Kidney (tissue), 13 donors: ENCODE measurements at regions not wholly inside any gene's neighbourhood (a gene's known extent, or its start where the extent isn't known, plus 50 kb on each side); places are given as distances from the start of the nearest gene placed in this dataset.

Experiments used
- DNase-seq, 5 donors: peaks; one replicate each; pipeline ENCODE4 v3.0.0-alpha.2; 2013 to 2020
- FAIRE-seq: peaks from 2 replicates; lab custom pipeline; 2012; peaks lifted over from hg19 to GRCh38; lab: Jason Lieb, UNC
- H3K27ac ChIP-seq, 2 donors: one replicate each; pipeline ENCODE4 v1.7.0; 2013; ENCODE audit warnings: low read depth in 2 of 2, low read length in 2 of 2, inconsistent platforms in 1 of 2
- H3K27me3 ChIP-seq: one replicate; pipeline ENCODE4 v1.7.1; 2013; ENCODE audit warnings: low read length, inconsistent platforms; ENCODE audit not compliant: control insufficient read depth, insufficient read depth
- H3K36me3 ChIP-seq, 3 donors: one replicate each; pipeline versions ENCODE4 v1.7.0 to v1.7.1; 2013; ENCODE audit warnings: low read length in 3 of 3, control low read depth in 1 of 3, inconsistent platforms in 1 of 3; ENCODE audit not compliant: insufficient read depth in 3 of 3, control insufficient read depth in 2 of 3
- H3K4me1 ChIP-seq, 3 donors: one replicate each; pipeline versions ENCODE4 v1.7.0 to v1.7.1; 2013; ENCODE audit warnings: low read length in 3 of 3, inconsistent platforms in 1 of 3, low read depth in 1 of 3; ENCODE audit not compliant: control insufficient read depth in 2 of 3, insufficient read depth in 2 of 3
- H3K4me3 ChIP-seq, 3 donors: one replicate each; pipeline versions ENCODE4 v1.7.0 to v1.8.1; 2013; ENCODE audit warnings: low read length in 3 of 3, control low read depth in 1 of 3, inconsistent platforms in 1 of 3
- H3K9ac ChIP-seq, 3 donors: one replicate each; pipeline versions ENCODE4 v1.7.0 to v1.7.1; 2013; ENCODE audit warnings: low read length in 3 of 3, control low read depth in 1 of 3, inconsistent platforms in 1 of 3
- H3K9me3 ChIP-seq, 3 donors: one replicate each; pipeline versions ENCODE4 v1.7.0 to v1.7.1; 2013; ENCODE audit warnings: low read length in 3 of 3, control low read depth in 1 of 3, inconsistent platforms in 1 of 3; ENCODE audit not compliant: control insufficient read depth in 2 of 3, insufficient read depth in 1 of 3
- intact Hi-C: fragments of 100-400 bp; cut with DNase I; formaldehyde crosslinking; loops from one replicate; pipeline ENCODE4 v1.11.1; 2022
- TF ChIP-seq, protein P1 (sequence below): IDR thresholded peaks from 3 replicates; pipeline ENCODE4 v1.5.1; 2012; ENCODE audit warnings: mild to moderate bottlenecking, moderate library complexity, borderline replicate concordance; ENCODE audit not compliant: insufficient read depth; ENCODE audit errors: extremely low read depth
- donor health status: control.
- donor health status: control.
- donor health status: control.
- donor health status: control.
- donor health status: control.
- donor health status: DM: yes; HTN: yes; CAD: no.
- donor health status: Normal renal cell carcinoma (clear cell type).

DNA sequence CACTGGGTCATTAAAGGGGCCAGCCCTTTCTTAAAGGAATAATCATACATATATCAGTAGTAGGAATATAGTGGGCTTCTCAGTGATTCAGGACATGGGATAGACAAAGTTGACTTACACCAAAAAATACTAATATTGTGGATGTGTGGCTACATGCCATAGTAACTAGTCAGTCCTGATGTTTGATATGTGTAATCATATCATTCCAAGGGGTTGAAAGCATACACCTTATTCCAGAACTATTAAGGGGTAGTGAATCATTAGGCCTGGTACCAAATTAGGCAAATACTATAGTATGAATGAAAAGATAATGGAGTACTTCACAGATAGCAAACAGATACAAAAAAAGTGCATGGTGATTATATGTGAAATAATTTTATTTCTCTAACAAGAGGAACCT is 814.9 kb upstream of the NRXN1 start:
- TF ChIP-seq, protein P1, sequence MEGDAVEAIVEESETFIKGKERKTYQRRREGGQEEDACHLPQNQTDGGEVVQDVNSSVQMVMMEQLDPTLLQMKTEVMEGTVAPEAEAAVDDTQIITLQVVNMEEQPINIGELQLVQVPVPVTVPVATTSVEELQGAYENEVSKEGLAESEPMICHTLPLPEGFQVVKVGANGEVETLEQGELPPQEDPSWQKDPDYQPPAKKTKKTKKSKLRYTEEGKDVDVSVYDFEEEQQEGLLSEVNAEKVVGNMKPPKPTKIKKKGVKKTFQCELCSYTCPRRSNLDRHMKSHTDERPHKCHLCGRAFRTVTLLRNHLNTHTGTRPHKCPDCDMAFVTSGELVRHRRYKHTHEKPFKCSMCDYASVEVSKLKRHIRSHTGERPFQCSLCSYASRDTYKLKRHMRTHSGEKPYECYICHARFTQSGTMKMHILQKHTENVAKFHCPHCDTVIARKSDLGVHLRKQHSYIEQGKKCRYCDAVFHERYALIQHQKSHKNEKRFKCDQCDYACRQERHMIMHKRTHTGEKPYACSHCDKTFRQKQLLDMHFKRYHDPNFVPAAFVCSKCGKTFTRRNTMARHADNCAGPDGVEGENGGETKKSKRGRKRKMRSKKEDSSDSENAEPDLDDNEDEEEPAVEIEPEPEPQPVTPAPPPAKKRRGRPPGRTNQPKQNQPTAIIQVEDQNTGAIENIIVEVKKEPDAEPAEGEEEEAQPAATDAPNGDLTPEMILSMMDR, result no peak
- intact Hi-C loops, result no loop called here
- H3K27me3 ChIP-seq, result no peaks in the 10 kb centered on the region
- no peak for DNase-seq
- peaks cover 0 to 2% (median 0%) of the 10 kb centered on the region in 3 donors for H3K9me3 ChIP-seq
- FAIRE-seq, result no peak
- no peaks in the 10 kb centered on the region for H3K36me3 ChIP-seq
- no peaks in the 10 kb centered on the region for H3K4me1 ChIP-seq
- H3K27ac ChIP-seq, result no peak overlapping the region
- no peak overlapping the region for H3K4me3 ChIP-seq
- H3K9ac ChIP-seq, result no peak overlapping the region

DNA sequence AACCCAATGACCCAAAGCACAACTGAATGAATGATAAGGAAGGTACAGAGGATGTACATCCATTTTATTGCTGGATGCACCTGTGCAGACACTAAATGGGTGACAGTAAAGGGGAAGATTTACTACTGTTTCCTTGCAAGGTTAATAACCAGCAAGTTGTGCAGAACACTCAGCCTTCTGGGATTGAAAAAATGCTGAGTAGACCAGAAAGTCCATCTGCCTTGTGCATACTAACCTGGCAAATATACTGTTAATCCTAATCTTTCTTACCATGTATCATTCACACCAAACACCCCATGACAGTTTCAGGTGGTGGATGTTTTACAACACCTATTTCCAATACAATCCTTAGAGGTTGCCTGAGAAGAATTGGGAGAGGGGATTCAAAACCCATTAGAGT is 814.1 kb upstream of the NRXN1 start:
- peaks cover 0 to 2% (median 0%) of the 10 kb centered on the region in 3 donors for H3K9me3 ChIP-seq
- no peaks in the 10 kb centered on the region for H3K4me1 ChIP-seq
- TF ChIP-seq, protein P1, result no peak
- no peaks in the 10 kb centered on the region for H3K27me3 ChIP-seq
- H3K9ac ChIP-seq, result no peak overlapping the region
- no peak overlapping the region for H3K27ac ChIP-seq
- no peak overlapping the region for H3K4me3 ChIP-seq
- DNase-seq (no peak), FAIRE-seq (no peak)
- no peaks in the 10 kb centered on the region for H3K36me3 ChIP-seq
- intact Hi-C loops, result no loop called here

DNA sequence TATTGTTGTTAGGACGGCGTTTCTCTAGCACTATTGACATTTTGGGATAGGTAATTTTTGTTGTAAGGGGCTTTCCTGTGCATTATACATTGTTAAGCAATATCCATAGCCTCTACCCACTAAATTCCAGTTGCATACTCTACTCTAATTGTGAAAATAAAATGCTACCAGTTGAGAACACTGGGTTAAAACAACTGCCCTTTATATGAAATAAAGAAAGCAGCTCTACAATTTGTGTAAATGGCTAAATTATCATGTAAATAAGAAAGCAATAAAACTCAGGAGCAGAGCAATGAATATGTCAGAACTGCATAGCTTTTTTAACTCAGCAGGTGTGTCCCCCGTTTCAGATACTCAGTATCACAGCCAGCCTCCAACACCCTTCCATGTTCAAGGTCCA is 812.7 kb upstream of the NRXN1 start:
- Histone ChIP-seq H3K27ac (no peak overlapping the region), H3K4me3 (no peak overlapping the region), H3K9ac (no peak overlapping the region), H3K9me3 (no peaks in the 10 kb centered on the region), H3K4me1 (no peaks in the 10 kb centered on the region), H3K36me3 (no peaks in the 10 kb centered on the region), H3K27me3 (no peaks in the 10 kb centered on the region)
- intact Hi-C loops, result no loop called here
- TF ChIP-seq, protein P1, result no peak
- FAIRE-seq (no peak), DNase-seq (no peak)

DNA sequence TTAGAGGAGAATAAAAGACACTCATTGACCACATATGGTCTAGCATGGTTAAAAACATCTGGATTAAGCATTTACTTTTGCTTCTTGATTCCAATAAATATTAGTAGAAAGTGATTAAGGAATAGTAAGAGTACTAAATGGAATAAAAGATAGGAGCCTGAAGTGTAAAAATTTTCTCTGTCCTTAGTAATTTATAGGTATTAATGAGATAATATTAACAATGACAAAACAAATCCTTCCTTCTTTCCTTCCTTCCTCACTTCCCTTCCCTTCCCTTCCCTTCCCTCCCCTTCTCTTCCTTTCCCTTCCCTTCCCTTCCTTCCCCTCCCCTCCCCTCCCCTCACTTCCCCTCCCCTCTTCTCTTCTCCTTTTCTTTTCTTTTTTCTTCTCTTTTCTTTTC is 797.5 kb upstream of the NRXN1 start:
- intact Hi-C loops, result no loop called here

More for the DNA sequence above, 797.5 kb upstream of the NRXN1 start:
- FAIRE-seq, result no peak
- no peak overlapping the region for H3K27ac ChIP-seq
- no peaks in the 10 kb centered on the region for H3K9me3 ChIP-seq
- no peak overlapping the region for H3K9ac ChIP-seq
- H3K4me1 ChIP-seq, result no peaks in the 10 kb centered on the region
- no peak for DNase-seq
- H3K27me3 ChIP-seq, result no peaks in the 10 kb centered on the region
- no peak overlapping the region for H3K4me3 ChIP-seq
- TF ChIP-seq, protein P1, result no peak
- H3K36me3 ChIP-seq, result no peaks in the 10 kb centered on the region
